Loucy (cell line): ENCODE measurements at regions not wholly inside any gene's neighbourhood (a gene's known extent, or its start where the extent isn't known, plus 50 kb on each side); places are given as distances from the start of the nearest gene placed in this dataset.

Experiments
- EZH2phosphoT487 ChIP-seq: fragments of 200-600 bp; IDR thresholded peaks from 2 replicates; pipeline ENCODE4 v1.6.1; 2018; ENCODE audit warnings: antibody characterized with exemption, mild to moderate bottlenecking, moderate library complexity, borderline replicate concordance
- TF ChIP-seq, protein P1 (sequence below): fragments of 200-600 bp; sonication (generic); conservative IDR thresholded peaks from 2 replicates; pipeline ENCODE4 v1.5.1; 2014; ENCODE audit warnings: mild to moderate bottlenecking, antibody characterized with exemption, low read length

- TF ChIP-seq, protein P1, sequence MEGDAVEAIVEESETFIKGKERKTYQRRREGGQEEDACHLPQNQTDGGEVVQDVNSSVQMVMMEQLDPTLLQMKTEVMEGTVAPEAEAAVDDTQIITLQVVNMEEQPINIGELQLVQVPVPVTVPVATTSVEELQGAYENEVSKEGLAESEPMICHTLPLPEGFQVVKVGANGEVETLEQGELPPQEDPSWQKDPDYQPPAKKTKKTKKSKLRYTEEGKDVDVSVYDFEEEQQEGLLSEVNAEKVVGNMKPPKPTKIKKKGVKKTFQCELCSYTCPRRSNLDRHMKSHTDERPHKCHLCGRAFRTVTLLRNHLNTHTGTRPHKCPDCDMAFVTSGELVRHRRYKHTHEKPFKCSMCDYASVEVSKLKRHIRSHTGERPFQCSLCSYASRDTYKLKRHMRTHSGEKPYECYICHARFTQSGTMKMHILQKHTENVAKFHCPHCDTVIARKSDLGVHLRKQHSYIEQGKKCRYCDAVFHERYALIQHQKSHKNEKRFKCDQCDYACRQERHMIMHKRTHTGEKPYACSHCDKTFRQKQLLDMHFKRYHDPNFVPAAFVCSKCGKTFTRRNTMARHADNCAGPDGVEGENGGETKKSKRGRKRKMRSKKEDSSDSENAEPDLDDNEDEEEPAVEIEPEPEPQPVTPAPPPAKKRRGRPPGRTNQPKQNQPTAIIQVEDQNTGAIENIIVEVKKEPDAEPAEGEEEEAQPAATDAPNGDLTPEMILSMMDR = no peak
- TF ChIP-seq EZH2phosphoT487 = no peak
Measured at GRCh38 chr1:162928141-162928540, 67.2 kb upstream of the CCDC190 start.
